ENCODE measurements at regions not wholly inside any gene's neighbourhood (a gene's known extent, or its start where the extent isn't known, plus 50 kb on each side); places are given as distances from the start of the nearest gene placed in this dataset.

GRCh38 chr13:81563091-81563490, 1222.2 kb upstream of the SPRY2 start:
- no peak for TF ChIP-seq CTCF (IDR thresholded peaks at IDR 0.05; ENCODE audit: poor library complexity)
- no peak for TF ChIP-seq EZH2phosphoT487 (IDR thresholded peaks at IDR 0.05; ENCODE audit: low read depth, severe bottlenecking, unreplicated experiment)
- TF ChIP-seq EZH2 (IDR thresholded peaks at IDR 0.05; ENCODE audit: borderline replicate concordance): no peak

All from hepatocyte (in vitro differentiated cells).